Activated naive CD8-positive, alpha-beta T cell treated with anti-CD3 and anti-CD28 coated beads for 36 hours (primary cell): ENCODE measurements at regions not wholly inside any gene's neighbourhood (a gene's known extent, or its start where the extent isn't known, plus 50 kb on each side); places are given as distances from the start of the nearest gene placed in this dataset.
"Not testable (repeated sequence)": the region's sequence is repeated elsewhere in the genome, so short reads cannot be mapped to it uniquely, and the experiment has no call there.

Experiments used
- DNase-seq: peaks from one replicate; pipeline ENCODE4 v3.0.0; 2021
- H3K27ac Mint-ChIP-seq: one replicate; pipeline ENCODE4 v1.8.0; 2022; ENCODE audit warnings: mild to moderate bottlenecking, moderate library complexity, mixed read lengths
- H3K27me3 Mint-ChIP-seq: one replicate; pipeline ENCODE4 v1.8.0; 2022; ENCODE audit warnings: mild to moderate bottlenecking, mixed read lengths
- H3K36me3 Mint-ChIP-seq: one replicate; pipeline ENCODE4 v1.8.0; 2021; ENCODE audit warnings: mild to moderate bottlenecking, mixed read lengths
- H3K4me1 Mint-ChIP-seq: one replicate; pipeline ENCODE4 v1.8.0; 2021; ENCODE audit warnings: mixed read lengths
- H3K4me3 Mint-ChIP-seq: one replicate; pipeline ENCODE4 v1.8.0; 2022; ENCODE audit warnings: mild to moderate bottlenecking, moderate library complexity, mixed read lengths
- H3K9me3 Mint-ChIP-seq: one replicate; pipeline ENCODE4 v1.8.0; 2022; ENCODE audit warnings: mixed read lengths

DNA sequence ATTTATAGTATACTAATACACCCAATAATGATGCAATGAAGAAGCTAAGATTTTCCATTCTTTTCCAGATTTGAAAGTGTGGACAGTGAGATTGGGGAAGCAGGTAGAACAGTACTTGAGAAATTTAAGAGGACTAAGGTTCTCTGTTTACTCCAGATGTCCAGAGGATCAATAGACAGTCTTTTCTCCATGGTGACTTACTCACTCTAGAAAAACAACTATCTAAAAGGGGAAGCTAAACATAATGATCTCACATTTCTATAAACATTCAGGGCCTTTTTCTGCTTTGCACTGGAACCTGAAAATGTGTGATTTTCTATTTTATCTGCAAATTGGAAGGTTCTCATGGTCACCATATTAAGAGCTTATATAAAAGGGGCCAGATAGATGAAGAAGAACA, 93.9 kb upstream of the ZBTB18 start:
- no peak for DNase-seq
- Mint-ChIP-seq H3K27ac (no peak overlapping the region), H3K4me3 (no peak overlapping the region), H3K36me3 (no peaks in the 10 kb centered on the region), H3K27me3 (peaks cover 4% of the 10 kb centered on the region), H3K9me3 (no peaks in the 10 kb centered on the region), H3K4me1 (no peaks in the 10 kb centered on the region)

DNA sequence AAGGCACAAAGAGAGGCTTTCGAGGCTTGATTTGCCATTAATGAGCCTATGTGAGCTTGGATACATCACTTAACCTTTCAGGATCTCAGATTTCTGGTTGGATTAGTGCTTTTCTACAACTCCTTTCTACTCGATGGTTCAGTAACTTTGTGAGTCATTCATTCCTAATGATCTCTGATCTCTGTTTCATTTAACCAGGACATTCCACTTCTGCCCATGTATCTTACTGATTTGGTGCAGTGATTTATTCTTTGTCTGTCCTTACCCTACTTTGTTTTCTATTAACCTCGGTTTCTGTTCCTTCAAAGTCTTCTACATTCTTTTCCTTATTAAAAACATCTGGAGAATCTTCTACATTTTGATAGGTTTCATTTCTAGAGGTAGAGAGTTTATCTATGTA, 94.6 kb upstream of the ZBTB18 start:
- H3K36me3 Mint-ChIP-seq: no peaks in the 10 kb centered on the region
- no peaks in the 10 kb centered on the region for H3K4me1 Mint-ChIP-seq
- no peak for DNase-seq
- H3K4me3 Mint-ChIP-seq: no peak overlapping the region
- H3K27me3 Mint-ChIP-seq: peaks cover 4% of the 10 kb centered on the region
- H3K27ac Mint-ChIP-seq: no peak overlapping the region
- no peaks in the 10 kb centered on the region for H3K9me3 Mint-ChIP-seq

DNA sequence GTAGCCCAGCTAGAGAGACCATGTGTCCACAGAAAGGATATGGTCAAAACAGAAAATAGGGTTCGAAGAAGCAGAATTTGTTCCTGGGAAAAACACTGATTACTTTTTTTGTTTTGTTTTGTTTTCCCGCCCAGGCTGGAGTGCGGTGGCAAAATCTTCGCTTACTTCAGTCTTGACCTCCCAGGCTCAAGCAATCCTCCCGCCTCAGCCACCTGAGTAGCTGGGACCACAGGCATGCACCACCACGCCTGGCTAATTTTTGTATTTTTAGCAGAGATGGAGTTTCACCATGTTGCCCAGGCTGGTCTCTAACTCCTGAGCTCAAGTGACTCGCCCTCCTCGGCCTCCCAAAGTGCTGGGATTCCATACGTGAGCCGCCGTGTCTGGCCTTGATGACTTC, 99.9 kb upstream of the ZBTB18 start:
- H3K4me3 Mint-ChIP-seq, H3K36me3 Mint-ChIP-seq, H3K4me1 Mint-ChIP-seq, H3K27me3 Mint-ChIP-seq, H3K9me3 Mint-ChIP-seq, DNase-seq, H3K27ac Mint-ChIP-seq: not testable (repeated sequence)

- DNase-seq: no peak
- Mint-ChIP-seq H3K9me3 (no peaks in the 10 kb centered on the region), H3K36me3 (no peaks in the 10 kb centered on the region), H3K4me3 (no peak overlapping the region), H3K27ac (no peak overlapping the region), H3K4me1 (no peaks in the 10 kb centered on the region), H3K27me3 (no peaks in the 10 kb centered on the region)
These were observed 100.1 kb upstream of the AKT3 start for GRCh38 chr1:243950166-243950565.

DNA sequence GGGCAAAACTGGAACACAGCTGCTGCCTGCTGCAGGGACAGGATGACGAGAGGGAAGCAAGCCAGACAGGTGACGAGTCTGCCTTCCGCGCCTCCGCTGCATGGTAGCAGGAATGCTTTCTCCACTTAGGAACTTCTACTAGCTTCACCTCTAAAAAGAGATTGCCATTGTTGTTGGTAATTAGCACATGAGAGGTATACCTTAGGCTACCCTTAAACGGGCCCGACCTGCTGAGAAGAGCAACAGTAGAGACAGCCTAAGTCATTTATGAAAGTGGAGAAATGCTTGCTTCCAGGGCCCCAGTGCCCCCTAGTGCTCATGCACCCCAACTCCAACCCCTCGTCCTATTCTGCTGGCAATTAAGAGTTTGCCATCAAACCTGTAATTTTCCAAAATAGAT, 96.9 kb upstream of the AKT3 start:
- Mint-ChIP-seq H3K36me3 (no peaks in the 10 kb centered on the region), H3K4me1 (peaks cover under 1% of the 10 kb centered on the region), H3K4me3 (no peak overlapping the region), H3K27ac (no peak overlapping the region), H3K9me3 (no peaks in the 10 kb centered on the region), H3K27me3 (no peaks in the 10 kb centered on the region)
- DNase-seq: peak; percentile 21

- Mint-ChIP-seq H3K27me3 (no peaks in the 10 kb centered on the region), H3K27ac (no peak overlapping the region), H3K4me1 (peaks cover 3% of the 10 kb centered on the region), H3K36me3 (no peaks in the 10 kb centered on the region), H3K4me3 (no peak overlapping the region), H3K9me3 (no peaks in the 10 kb centered on the region)
- DNase-seq: no peak
These were observed 96.2 kb upstream of the AKT3 start for GRCh38 chr1:243946253-243946652.

DNA sequence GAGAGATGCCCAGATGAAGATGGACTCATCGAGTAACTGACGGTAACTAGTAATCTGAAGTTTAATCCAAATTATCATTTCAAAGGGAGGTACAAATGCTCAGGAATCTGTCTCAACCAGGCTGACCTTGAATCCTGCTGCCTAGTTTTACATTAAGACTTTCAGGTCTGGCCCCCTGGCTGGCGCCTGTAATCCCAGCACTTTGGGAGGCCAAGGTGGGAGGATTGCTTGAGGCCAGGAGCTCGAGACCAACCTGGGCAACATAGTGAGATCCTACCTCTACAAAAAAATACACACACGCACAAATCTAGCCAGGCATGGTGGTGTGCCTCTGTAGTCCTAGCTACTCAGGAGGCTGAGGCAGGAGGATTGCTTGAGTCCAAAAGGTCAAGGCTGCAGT, 95.7 kb upstream of the AKT3 start:
- H3K27me3 Mint-ChIP-seq: peaks cover 2% of the 10 kb centered on the region
- no peaks in the 10 kb centered on the region for H3K9me3 Mint-ChIP-seq
- no peaks in the 10 kb centered on the region for H3K36me3 Mint-ChIP-seq
- H3K4me3 Mint-ChIP-seq: no peak overlapping the region
- no peak overlapping the region for H3K27ac Mint-ChIP-seq
- peaks cover 3% of the 10 kb centered on the region for H3K4me1 Mint-ChIP-seq
- DNase-seq: no peak

DNA sequence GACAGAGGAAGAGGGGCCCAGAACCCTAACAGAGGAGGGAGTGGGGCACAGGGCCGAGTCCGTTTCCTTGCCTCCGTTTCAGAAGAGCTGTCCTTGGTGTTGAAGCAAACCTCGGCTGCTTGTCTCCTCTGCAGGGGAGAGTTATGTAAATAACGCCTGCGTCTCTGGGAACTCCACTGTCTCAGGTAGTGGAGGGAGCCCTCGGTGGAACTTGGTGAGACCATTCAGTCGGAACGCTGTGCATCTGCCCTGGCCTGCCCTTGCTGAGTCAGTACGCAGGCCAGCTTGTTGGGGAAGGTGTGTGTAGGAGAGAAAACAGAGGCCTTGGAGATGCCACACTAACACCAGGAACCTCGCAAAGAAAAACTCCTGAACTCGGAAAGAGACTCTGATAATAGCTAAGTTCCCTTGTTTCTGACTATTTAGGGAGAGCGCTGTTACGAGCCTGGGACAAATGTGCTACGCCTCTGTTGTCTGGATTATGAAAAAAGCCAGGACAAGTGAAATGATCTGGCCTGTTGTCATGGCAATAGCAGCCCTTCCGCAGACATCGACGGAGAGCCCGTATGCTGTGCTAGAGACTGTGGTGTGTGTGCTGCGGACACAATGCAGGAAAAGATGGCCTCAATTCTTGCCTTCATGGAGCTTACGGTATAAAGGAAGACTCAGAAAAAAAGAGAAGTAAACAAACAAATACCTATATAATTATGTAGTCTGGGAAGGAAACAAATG, 94.6 kb upstream of the AKT3 start:
- H3K4me1 Mint-ChIP-seq: peaks cover 3% of the 10 kb centered on the region
- H3K9me3 Mint-ChIP-seq: no peaks in the 10 kb centered on the region
- H3K4me3 Mint-ChIP-seq: no peak overlapping the region
- H3K36me3 Mint-ChIP-seq: no peaks in the 10 kb centered on the region
- no peak for DNase-seq
- no peak overlapping the region for H3K27ac Mint-ChIP-seq
- peaks cover 5% of the 10 kb centered on the region for H3K27me3 Mint-ChIP-seq

DNA sequence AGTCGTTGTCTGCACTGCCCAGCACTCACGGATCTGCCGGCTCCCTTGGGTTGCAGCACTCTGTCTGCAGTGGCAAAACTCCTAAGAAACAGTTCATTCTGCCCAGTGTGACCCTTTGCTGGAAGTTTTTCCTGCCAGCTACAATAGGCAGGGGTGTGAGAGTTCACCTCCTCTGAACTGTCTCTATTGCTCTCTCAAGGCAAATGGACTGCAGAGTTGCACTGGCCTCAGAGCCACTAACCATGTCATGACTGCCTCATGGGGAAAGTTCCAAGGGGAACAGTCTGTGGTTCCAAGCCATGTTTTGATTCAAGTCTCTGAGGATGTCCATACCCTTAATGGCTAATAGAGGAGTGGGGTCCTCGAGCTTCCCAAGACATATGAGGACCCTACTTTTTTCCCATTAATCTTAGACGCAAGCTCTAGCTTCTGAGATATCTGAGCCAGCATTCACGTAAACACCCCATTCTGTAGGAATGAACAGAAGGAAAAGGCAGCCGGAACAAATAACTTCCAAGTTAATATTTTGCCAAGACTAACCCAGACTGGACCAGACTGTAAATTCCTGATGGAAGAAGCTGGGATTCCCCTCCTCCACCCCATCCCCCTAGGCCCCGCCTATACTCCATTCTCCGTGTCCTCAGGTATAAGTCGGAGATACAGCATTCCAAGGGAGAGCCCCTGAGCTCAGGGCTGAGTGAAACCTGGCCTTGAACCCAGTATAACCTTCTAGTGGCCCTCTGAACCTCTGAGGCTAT, 93.8 kb upstream of the AKT3 start:
- no peak overlapping the region for H3K4me3 Mint-ChIP-seq
- H3K27me3 Mint-ChIP-seq: peaks cover 9% of the 10 kb centered on the region
- H3K36me3 Mint-ChIP-seq: no peaks in the 10 kb centered on the region
- no peak for DNase-seq
- no peaks in the 10 kb centered on the region for H3K9me3 Mint-ChIP-seq
- peaks cover 5% of the 10 kb centered on the region for H3K4me1 Mint-ChIP-seq
- H3K27ac Mint-ChIP-seq: no peak overlapping the region

DNA sequence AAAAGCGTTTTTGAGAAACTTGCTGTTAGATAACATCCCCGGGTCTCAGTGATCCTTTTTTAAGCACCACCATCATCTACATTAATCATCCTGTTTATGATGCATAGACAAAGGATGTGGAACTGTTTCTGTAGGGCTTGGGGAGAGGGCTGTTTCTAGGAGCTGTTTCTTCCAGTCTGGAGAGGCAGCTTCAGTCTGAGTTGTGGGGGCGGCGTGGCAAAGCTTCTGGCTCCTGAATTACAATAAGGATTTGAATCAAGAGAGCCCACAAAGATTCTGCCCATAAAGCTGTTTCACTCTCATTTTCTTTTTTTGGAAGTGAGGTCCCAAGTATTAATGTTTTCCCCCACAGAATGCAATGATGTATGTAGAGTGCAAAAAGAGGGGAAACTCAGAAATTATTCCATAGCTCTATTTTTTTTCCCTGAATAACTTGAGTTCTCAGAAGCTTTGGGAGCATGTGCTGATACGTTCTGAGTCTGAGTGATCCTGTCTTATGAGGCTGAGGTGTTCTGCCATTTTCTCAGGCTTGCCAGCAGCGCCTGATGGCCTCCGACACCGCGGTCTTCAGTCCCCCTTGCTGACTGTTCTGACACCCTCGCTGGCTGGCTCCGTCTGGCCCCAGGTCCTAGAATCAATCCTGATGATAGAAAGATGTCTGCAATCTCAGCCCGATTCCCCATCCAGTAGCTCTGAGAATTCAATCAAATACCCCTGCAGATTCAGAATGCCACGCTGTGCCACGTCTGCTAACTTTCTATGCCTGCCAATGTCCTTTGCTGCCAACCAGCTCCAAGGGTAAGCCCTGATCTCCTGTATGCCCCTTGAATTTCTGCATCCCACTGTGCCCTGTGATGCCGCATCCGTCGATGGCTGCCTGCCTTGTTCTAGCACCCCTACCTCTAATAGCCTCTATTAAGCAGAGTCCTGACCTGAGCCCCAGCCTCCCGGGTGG, 92.4 kb upstream of the AKT3 start:
- H3K27me3 Mint-ChIP-seq: peaks cover 9% of the 10 kb centered on the region
- H3K27ac Mint-ChIP-seq: no peak overlapping the region
- no peaks in the 10 kb centered on the region for H3K36me3 Mint-ChIP-seq
- no peaks in the 10 kb centered on the region for H3K9me3 Mint-ChIP-seq
- peaks cover 14% of the 10 kb centered on the region for H3K4me1 Mint-ChIP-seq
- no peak for DNase-seq
- no peak overlapping the region for H3K4me3 Mint-ChIP-seq

- H3K27ac Mint-ChIP-seq: no peak overlapping the region
- no peaks in the 10 kb centered on the region for H3K36me3 Mint-ChIP-seq
- peaks cover 14% of the 10 kb centered on the region for H3K4me1 Mint-ChIP-seq
- no peak overlapping the region for H3K4me3 Mint-ChIP-seq
- peaks cover 9% of the 10 kb centered on the region for H3K27me3 Mint-ChIP-seq
- DNase-seq: no peak
- H3K9me3 Mint-ChIP-seq: peaks cover under 1% of the 10 kb centered on the region
These were observed 90.4 kb upstream of the AKT3 start for GRCh38 chr1:243940451-243940850.

DNA sequence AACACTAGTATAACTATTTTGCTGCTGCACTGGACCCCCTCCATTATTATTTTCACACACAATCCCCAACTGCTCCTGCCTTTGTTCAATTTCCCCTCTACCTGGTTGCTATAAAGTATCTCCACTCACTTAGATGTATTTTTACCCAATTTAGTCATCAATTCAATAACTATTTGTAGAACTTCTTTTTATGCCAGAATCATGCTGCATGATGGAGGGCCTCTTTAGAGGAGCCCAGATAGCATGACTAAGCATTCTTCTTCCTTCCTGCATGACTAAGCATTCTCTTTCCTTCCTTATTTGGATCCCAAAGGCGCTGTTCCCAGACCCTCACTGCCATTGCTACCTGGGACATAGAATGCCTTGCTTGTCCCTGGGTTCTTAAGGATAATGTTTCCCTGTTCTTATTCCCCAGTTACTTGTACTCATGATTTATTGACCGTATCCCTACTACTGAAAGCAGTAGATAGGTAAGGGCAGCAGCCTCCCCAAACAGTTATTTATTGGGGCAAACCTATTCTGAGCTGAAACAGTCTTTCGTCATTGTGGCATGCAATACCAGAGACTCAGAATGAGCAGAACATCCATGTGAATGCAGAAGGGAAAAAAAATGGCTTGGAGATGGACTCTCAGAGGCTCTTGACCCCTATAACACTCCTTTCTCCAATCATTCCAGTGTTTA, 89.3 kb upstream of the AKT3 start:
- Mint-ChIP-seq H3K36me3 (no peaks in the 10 kb centered on the region), H3K27ac (no peak overlapping the region), H3K4me1 (peaks cover 14% of the 10 kb centered on the region), H3K27me3 (peaks cover 9% of the 10 kb centered on the region), H3K9me3 (peaks cover 7% of the 10 kb centered on the region), H3K4me3 (no peak overlapping the region)
- DNase-seq: no peak

DNA sequence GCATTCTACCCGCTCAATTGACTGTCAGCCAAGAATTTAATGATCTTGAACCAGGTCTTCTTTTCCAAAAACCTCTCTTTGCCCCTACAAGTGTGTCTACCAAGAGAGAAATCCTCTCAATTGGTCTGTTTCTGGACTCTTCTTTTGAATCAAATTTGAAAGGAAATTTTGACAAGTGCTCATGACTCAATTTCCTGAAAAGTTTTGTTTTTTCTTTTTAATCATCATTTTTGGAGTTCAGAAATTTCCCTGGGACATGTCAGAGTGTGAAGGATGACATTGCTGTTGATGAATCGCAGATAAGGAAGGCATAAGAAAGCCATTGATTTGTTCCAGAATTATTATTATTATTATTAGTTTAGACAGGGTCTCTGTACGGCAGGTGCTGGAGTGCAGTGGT, 88.2 kb upstream of the AKT3 start:
- peaks cover 13% of the 10 kb centered on the region for H3K27me3 Mint-ChIP-seq
- peak overlapping the region; percentile 27 for H3K27ac Mint-ChIP-seq
- H3K4me1 Mint-ChIP-seq: peaks cover 14% of the 10 kb centered on the region
- H3K36me3 Mint-ChIP-seq: no peaks in the 10 kb centered on the region
- DNase-seq: no peak
- H3K4me3 Mint-ChIP-seq: no peak overlapping the region
- peaks cover 7% of the 10 kb centered on the region for H3K9me3 Mint-ChIP-seq

- Mint-ChIP-seq H3K4me3 (no peak overlapping the region), H3K27ac (no peak overlapping the region), H3K27me3 (peaks cover 7% of the 10 kb centered on the region), H3K36me3 (no peaks in the 10 kb centered on the region), H3K4me1 (peaks cover 7% of the 10 kb centered on the region), H3K9me3 (peaks cover 7% of the 10 kb centered on the region)
- no peak for DNase-seq
These were observed 83.5 kb upstream of the AKT3 start for GRCh38 chr1:243933495-243933894.

DNA sequence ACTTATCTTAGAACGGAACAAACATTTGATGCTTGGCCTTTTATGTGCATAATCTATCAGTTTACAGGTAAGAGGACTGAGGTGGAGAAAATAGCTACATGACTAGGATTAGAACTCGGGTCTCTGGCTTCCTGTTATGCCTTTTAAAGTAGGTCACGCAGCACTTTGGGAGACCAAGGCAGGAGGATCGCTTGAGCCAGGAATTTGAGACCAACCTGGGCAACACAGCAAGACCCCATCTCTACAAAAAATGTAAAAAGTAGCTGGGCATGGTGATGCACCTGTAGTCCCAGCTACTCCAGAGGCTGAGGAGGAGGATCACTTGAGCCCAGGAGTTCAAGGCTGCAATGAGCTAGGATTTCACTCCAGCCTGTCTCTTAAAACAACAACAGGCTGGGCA, 81.9 kb upstream of the AKT3 start:
- H3K27me3 Mint-ChIP-seq: peaks cover 7% of the 10 kb centered on the region
- DNase-seq: no peak
- no peaks in the 10 kb centered on the region for H3K4me1 Mint-ChIP-seq
- peaks cover 7% of the 10 kb centered on the region for H3K9me3 Mint-ChIP-seq
- no peak overlapping the region for H3K4me3 Mint-ChIP-seq
- no peaks in the 10 kb centered on the region for H3K36me3 Mint-ChIP-seq
- H3K27ac Mint-ChIP-seq: no peak overlapping the region
